HEK293T (cell line): ENCODE measurements at regions not wholly inside any gene's neighbourhood (a gene's known extent, or its start where the extent isn't known, plus 50 kb on each side); places are given as distances from the start of the nearest gene placed in this dataset.
"Not testable (repeated sequence)": the region's sequence is repeated elsewhere in the genome, so short reads cannot be mapped to it uniquely, and the experiment has no call there.

Source experiments
- FOXM1 ChIP-seq: fragments of 450-650 bp; IDR thresholded peaks from 2 replicates; pipeline ENCODE4 v1.6.1; 2017; ENCODE audit warnings: mild to moderate bottlenecking, borderline replicate concordance
- ZNF384 ChIP-seq: fragments of 450-650 bp; IDR thresholded peaks from 2 replicates; pipeline ENCODE4 v1.6.1; 2016

- TF ChIP-seq ZNF384, FOXM1: not testable (repeated sequence)
These were observed 200.3 kb upstream of the FKBP1C start for GRCh38 chr6:63010962-63011361.
